ENCODE measurements at regions not wholly inside any gene's neighbourhood (a gene's known extent, or its start where the extent isn't known, plus 50 kb on each side); places are given as distances from the start of the nearest gene placed in this dataset.

- no peak for DNase-seq (ENCODE audit: low read depth in 1 of 2, low spot score in 1 of 2)
Measured at GRCh38 chr14:53525608-53526007, 372.5 kb upstream of the DDHD1 start.

GRCh38 chr14:53524391-53524790 is 371.3 kb upstream of the DDHD1 start:
- DNase-seq (ENCODE audit: low read depth in 1 of 2, low spot score in 1 of 2): no peak
- no peaks in the 10 kb centered on the region for H3K27me3 ChIP-seq (ENCODE audit: insufficient read depth, poor library complexity, severe bottlenecking)
- TF ChIP-seq SPI1 (IDR thresholded peaks at IDR 0.05; ENCODE audit: borderline replicate concordance, low read depth) (no peak), GABPA (IDR thresholded peaks at IDR 0.05; ENCODE audit: low read depth) (no peak), POLR2AphosphoS5 (IDR thresholded peaks at IDR 0.05; ENCODE audit: low read depth) (no peak), CTCF (IDR thresholded peaks at IDR 0.05; ENCODE audit: insufficient read depth, low read length) (no peak), REST (IDR thresholded peaks at IDR 0.05; ENCODE audit: insufficient replicate concordance, low read depth) (no peak)
- no peak overlapping the region for H3K4me3 ChIP-seq (replicated peaks; ENCODE audit: insufficient read depth, low read length)
- H3K27ac ChIP-seq (replicated peaks): no peak overlapping the region

More at GRCh38 chr14:53525608-53526007, 372.5 kb upstream of the DDHD1 start:
- Histone ChIP-seq H3K27ac (replicated peaks) (no peak overlapping the region), H3K27me3 (ENCODE audit: insufficient read depth, poor library complexity, severe bottlenecking) (no peaks in the 10 kb centered on the region), H3K4me3 (replicated peaks; ENCODE audit: insufficient read depth, low read length) (no peak overlapping the region)
- TF ChIP-seq GABPA (IDR thresholded peaks at IDR 0.05; ENCODE audit: low read depth) (no peak), CTCF (IDR thresholded peaks at IDR 0.05; ENCODE audit: insufficient read depth, low read length) (no peak), SPI1 (IDR thresholded peaks at IDR 0.05; ENCODE audit: borderline replicate concordance, low read depth) (no peak), POLR2AphosphoS5 (IDR thresholded peaks at IDR 0.05; ENCODE audit: low read depth) (no peak), REST (IDR thresholded peaks at IDR 0.05; ENCODE audit: insufficient replicate concordance, low read depth) (no peak)

- Histone ChIP-seq H3K27ac (replicated peaks) (no peak overlapping the region), H3K27me3 (ENCODE audit: insufficient read depth, poor library complexity, severe bottlenecking) (no peaks in the 10 kb centered on the region), H3K4me3 (replicated peaks; ENCODE audit: insufficient read depth, low read length) (no peak overlapping the region)
- TF ChIP-seq SPI1 (IDR thresholded peaks at IDR 0.05; ENCODE audit: borderline replicate concordance, low read depth) (no peak), CTCF (IDR thresholded peaks at IDR 0.05; ENCODE audit: insufficient read depth, low read length) (no peak), POLR2AphosphoS5 (IDR thresholded peaks at IDR 0.05; ENCODE audit: low read depth) (no peak), GABPA (IDR thresholded peaks at IDR 0.05; ENCODE audit: low read depth) (no peak), REST (IDR thresholded peaks at IDR 0.05; ENCODE audit: insufficient replicate concordance, low read depth) (no peak)
- no peak for DNase-seq (ENCODE audit: low read depth in 1 of 2, low spot score in 1 of 2)
Measured at GRCh38 chr14:53523226-53523625, 370.1 kb upstream of the DDHD1 start.

Data from HL-60 (cell line).